HCT116 (cell line): ENCODE measurements at regions not wholly inside any gene's neighbourhood (a gene's known extent, or its start where the extent isn't known, plus 50 kb on each side); places are given as distances from the start of the nearest gene placed in this dataset.

ENCODE experiments used
- ATAC-seq: fragments of 200-7000 bp; cut with Tn5 transposase; 2 replicates; pipeline ENCODE4 v1.9.1; 2020; ENCODE audit warnings: mild to moderate bottlenecking, moderate library complexity
- BruUV-seq: library from RNA; stranded (reverse); fragments of 400-500 nt; replicated peaks from 2 replicates; lab custom pipeline; 2021; lab: Mats Ljungman, UMichigan
- CTCF ChIA-PET: fragments of 300-600 bp; sonication (Branson Sonifier 250); formaldehyde crosslinking; loops from one replicate; lab custom pipeline; 2021; ENCODE audit warnings: antibody characterized with exemption; lab: Charles Lee
- POLR2A ChIA-PET: fragments of 300-600, 350-600 bp; sonication (Branson Sonifier 250); formaldehyde crosslinking; loops from one replicate; lab custom pipeline; 2021; ENCODE audit warnings: antibody characterized with exemption; lab: Charles Lee
- RAD21 ChIA-PET, 2 experiments: fragments of 300-600 bp; sonication (Branson Sonifier 250); formaldehyde crosslinking; loops; one replicate each; lab custom pipeline; 2023; ENCODE audit warnings: low total read pairs in 2 of 2; ENCODE audit not compliant: uncharacterized antibody in 2 of 2, unreplicated experiment in 2 of 2, low non-redundant PET in 1 of 2; lab: Charles Lee
- DNase-seq: peaks from one replicate; pipeline ENCODE4 v3.0.0-alpha.2; 2010; ENCODE audit warnings: low read depth, low spot score
- H2AFZ ChIP-seq: fragments of 200-600 bp; shearing (Covaris generic), sonication (generic); 2 replicates; pipeline ENCODE4 v1.6.1; 2017; ENCODE audit warnings: low read depth, mixed run types, mixed read lengths, antibody characterized with exemption, low read length; ENCODE audit not compliant: poor library complexity, severe bottlenecking
- H3K27ac ChIP-seq: 2 replicates; pipeline ENCODE4 v1.5.1; 2012; ENCODE audit warnings: low read depth, low read length
- H3K27me3 ChIP-seq: fragments of 200-600 bp; sonication (generic); 2 replicates; pipeline ENCODE4 v1.6.1; 2016; ENCODE audit warnings: mixed run types, low read length, mixed read lengths; ENCODE audit not compliant: insufficient read depth
- H3K36me3 ChIP-seq, 2 experiments: fragments of 200-500 bp in 1 of 2; fragments of 200-600 bp in 1 of 2; sonication (Bioruptor generic) in 1 of 2; sonication (generic) in 1 of 2; 2 replicates each; pipeline versions ENCODE4 v1.5.1 to v1.6.1; 2014 to 2016; ENCODE audit warnings: low read length in 2 of 2, inconsistent platforms in 1 of 2, mixed read lengths in 1 of 2, mixed run types in 1 of 2; ENCODE audit not compliant: insufficient read depth in 2 of 2, control insufficient read depth in 1 of 2
- H3K4me1 ChIP-seq, 2 experiments: fragments of 200-600 bp in 1 of 2; sonication (generic) in 1 of 2; 2 replicates each; pipeline versions ENCODE4 v1.5.1 to v1.6.1; 2012 to 2017; ENCODE audit warnings: low read length in 2 of 2, inconsistent platforms in 1 of 2, mild to moderate bottlenecking in 1 of 2, mixed read lengths in 1 of 2, mixed run types in 1 of 2, moderate library complexity in 1 of 2; ENCODE audit not compliant: insufficient read depth in 2 of 2, control insufficient read depth in 1 of 2
- H3K4me2 ChIP-seq: fragments of 200-600 bp; sonication (generic); 2 replicates; pipeline ENCODE4 v1.6.1; 2017; ENCODE audit warnings: mixed run types, low read length, mixed read lengths
- H3K4me3 ChIP-seq, 2 experiments: fragments of 200-600 bp in 1 of 2; sonication (generic) in 1 of 2; replicated peaks in 1 of 2; 2 replicates each; pipeline ENCODE4 v1.5.1; 2011 to 2016; ENCODE audit warnings: low read length in 2 of 2, control low read depth in 1 of 2, low read depth in 1 of 2, mild to moderate bottlenecking in 1 of 2, mixed read lengths in 1 of 2, mixed run types in 1 of 2
- H3K79me2 ChIP-seq: fragments of 200-600 bp; sonication (generic); 2 replicates; pipeline ENCODE4 v1.6.1; 2017; ENCODE audit warnings: mild to moderate bottlenecking, mixed run types, low read length, moderate library complexity, mixed read lengths; ENCODE audit not compliant: insufficient read depth
- H3K9ac ChIP-seq: fragments of 200-600 bp; sonication (generic); 2 replicates; pipeline ENCODE4 v1.6.1; 2016; ENCODE audit warnings: low read length, mixed read lengths
- H3K9me2 ChIP-seq: fragments of 200-600 bp; sonication (generic), shearing (Covaris generic); 2 replicates; pipeline ENCODE4 v1.6.1; 2017; ENCODE audit warnings: mixed run types, mild to moderate bottlenecking, moderate library complexity; ENCODE audit not compliant: insufficient read depth
- H3K9me3 ChIP-seq, 2 experiments: fragments of 200-500 bp in 1 of 2; fragments of 200-600 bp in 1 of 2; sonication (Bioruptor generic) in 1 of 2; sonication (generic) in 1 of 2; 2 replicates each; pipeline ENCODE4 v1.6.1; 2014 to 2017; ENCODE audit warnings: low read length in 2 of 2, mixed read lengths in 2 of 2, inconsistent platforms in 1 of 2, low read depth in 1 of 2, mild to moderate bottlenecking in 1 of 2, mixed run types in 1 of 2, moderate library complexity in 1 of 2; ENCODE audit not compliant: control insufficient read depth in 1 of 2, insufficient read depth in 1 of 2
- H4K20me1 ChIP-seq: fragments of 200-600 bp; sonication (generic), shearing (Covaris generic); 2 replicates; pipeline ENCODE4 v1.6.1; 2017; ENCODE audit warnings: mixed run types, mild to moderate bottlenecking, moderate library complexity; ENCODE audit not compliant: insufficient read depth
- ATF3 ChIP-seq: IDR thresholded peaks from 2 replicates; pipeline ENCODE4 v1.6.1; 2012
- CEBPB ChIP-seq: IDR thresholded peaks from 2 replicates; pipeline ENCODE4 v1.6.1; 2012; ENCODE audit warnings: low read depth
- EZH2phosphoT487 ChIP-seq: fragments of 200-600 bp; IDR thresholded peaks from 2 replicates; pipeline ENCODE4 v1.6.1; 2018; ENCODE audit warnings: antibody characterized with exemption, borderline replicate concordance
- FOSL1 ChIP-seq: IDR thresholded peaks from 2 replicates; pipeline ENCODE4 v1.6.1; 2012; ENCODE audit warnings: low read depth
- MAX ChIP-seq: IDR thresholded peaks from 2 replicates; pipeline ENCODE4 v1.6.1; 2012
- SP1 ChIP-seq: IDR thresholded peaks from 2 replicates; pipeline ENCODE4 v1.6.1; 2012; ENCODE audit warnings: low read depth
- TCF7L2 ChIP-seq: IDR thresholded peaks from 2 replicates; pipeline ENCODE4 v1.7.0; 2011; ENCODE audit warnings: borderline replicate concordance, inconsistent platforms; ENCODE audit not compliant: insufficient read depth, insufficient read length; ENCODE audit errors: extremely low read depth
- YY1 ChIP-seq: IDR thresholded peaks from 2 replicates; pipeline ENCODE4 v1.6.1; 2011; ENCODE audit warnings: low read length, low read depth, moderate library complexity, mild to moderate bottlenecking; ENCODE audit not compliant: insufficient replicate concordance; ENCODE audit errors: extremely low read depth
- ZBTB33 ChIP-seq: IDR thresholded peaks from 2 replicates; pipeline ENCODE4 v1.6.1; 2011; ENCODE audit warnings: mild to moderate bottlenecking, low read length, moderate library complexity; ENCODE audit not compliant: insufficient replicate concordance; ENCODE audit errors: extremely low read depth
- ZNF274 ChIP-seq: fragments of 200-500 bp; sonication (Bioruptor generic); IDR thresholded peaks from 2 replicates; pipeline ENCODE4 v1.6.1; 2014; ENCODE audit warnings: mild to moderate bottlenecking, low read depth, low read length, inconsistent platforms
- intact Hi-C: fragments of 100-400 bp; cut with micrococcal nuclease; formaldehyde crosslinking; loops from 2 replicates; pipeline ENCODE4 v1.10.0; 2022

GRCh38 chr4:86506591-86506990 lies 87.5 kb upstream of the PTPN13 start:
- Histone ChIP-seq H3K36me3 (no peaks in the 10 kb centered on the region), H3K79me2 (no peaks in the 10 kb centered on the region), H3K4me3 (no peak overlapping the region), H3K4me1 (peaks cover 0 to 7% of the 10 kb centered on the region in 2 experiments; a peak in 2 of 4 replicates), H3K27me3 (no peaks in the 10 kb centered on the region), H2AFZ (no peak overlapping the region), H4K20me1 (no peaks in the 10 kb centered on the region), H3K9me2 (no peaks in the 10 kb centered on the region), H3K9me3 (no peaks in the 10 kb centered on the region), H3K9ac (no peak overlapping the region), H3K4me2 (no peak overlapping the region), H3K27ac (no peak overlapping the region)
- CTCF ChIA-PET = interaction anchor here (1.3 kb wide), 1 partner anchor 8 kb away, joined by 6 read pairs; no protein-coding TSS in a partner anchor
- RAD21 ChIA-PET = no interaction called here
- POLR2A ChIA-PET = interaction anchor here (1.1 kb wide), 1 partner anchor 385 kb away, joined by 3 read pairs; no protein-coding TSS in a partner anchor
- DNase-seq = no peak
- TF ChIP-seq FOSL1 (no peak), EZH2phosphoT487 (no peak)
- BruUV-seq = no TSS peak
- intact Hi-C loops = no loop called here
- ATAC-seq = no peak

GRCh38 chr4:86508436-86508835 lies 85.7 kb upstream of the PTPN13 start:
- H3K27ac ChIP-seq = no peak overlapping the region
- H3K9ac ChIP-seq = no peak overlapping the region
- ChIA-PET RAD21 (no interaction called here), CTCF (no interaction called here), POLR2A (no interaction called here)
- H3K4me1 ChIP-seq = no peaks in the 10 kb centered on the region
- DNase-seq (no peak), ATAC-seq (no peak)
- no peaks in the 10 kb centered on the region for H3K79me2 ChIP-seq
- BruUV-seq = no TSS peak
- TF ChIP-seq CEBPB = no peak
- TF ChIP-seq ATF3 = no peak
- TF ChIP-seq TCF7L2 = no peak
- TF ChIP-seq MAX = no peak
- TF ChIP-seq EZH2phosphoT487 = no peak
- no peak for TF ChIP-seq SP1
- TF ChIP-seq ZBTB33 = no peak
- no peak for TF ChIP-seq ZNF274
- TF ChIP-seq YY1 = no peak
- H2AFZ ChIP-seq = no peak overlapping the region
- no peaks in the 10 kb centered on the region for H3K36me3 ChIP-seq
- H3K9me2 ChIP-seq = no peaks in the 10 kb centered on the region
- no peak overlapping the region for H3K4me2 ChIP-seq
- no peak overlapping the region for H3K4me3 ChIP-seq
- intact Hi-C loops = no loop called here
- no peaks in the 10 kb centered on the region for H3K9me3 ChIP-seq
- no peaks in the 10 kb centered on the region for H3K27me3 ChIP-seq
- H4K20me1 ChIP-seq = no peaks in the 10 kb centered on the region
